ENCODE measurements at regions not wholly inside any gene's neighbourhood (a gene's known extent, or its start where the extent isn't known, plus 50 kb on each side); places are given as distances from the start of the nearest gene placed in this dataset.

DNA sequence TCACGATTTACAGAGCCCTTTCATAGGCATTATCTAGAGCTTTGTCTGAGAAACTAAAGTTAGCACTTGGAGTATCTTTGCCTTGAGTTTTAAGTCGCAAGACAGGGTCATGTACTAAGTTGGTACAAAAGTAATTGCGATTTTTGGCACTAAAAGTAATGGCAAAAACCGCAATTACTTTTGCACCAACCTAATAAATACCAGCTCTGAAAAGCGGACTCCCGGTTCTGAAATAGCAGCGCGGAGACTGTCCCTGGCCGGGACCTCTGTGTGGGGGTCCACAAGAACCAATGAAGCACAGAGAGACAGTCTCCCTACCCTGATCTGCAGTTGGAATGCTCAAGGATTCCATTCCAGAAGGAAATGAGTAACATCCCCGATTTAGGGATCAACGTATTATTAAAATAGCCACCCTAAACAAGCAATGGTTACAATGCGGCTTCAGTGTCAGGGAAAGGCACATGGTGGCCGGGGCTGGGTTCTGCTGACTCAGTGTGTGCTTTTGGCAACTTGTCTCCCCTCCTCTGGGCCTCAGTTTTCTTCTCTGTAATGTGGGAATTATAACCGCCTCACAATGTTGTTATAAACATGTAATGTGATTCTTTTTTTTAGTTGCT, 150.3 kb upstream of the MCTP2 start:
- Mint-ChIP-seq H3K27me3 (peaks cover 7% of the 10 kb centered on the region), H3K27ac (no peak overlapping the region), H3K4me1 (no peaks in the 10 kb centered on the region), H3K4me3 (no peak overlapping the region), H3K36me3 (ENCODE audit: low read depth) (no peaks in the 10 kb centered on the region), H3K9me3 (no peaks in the 10 kb centered on the region)
- no peak for ATAC-seq (replicated peaks)

DNA sequence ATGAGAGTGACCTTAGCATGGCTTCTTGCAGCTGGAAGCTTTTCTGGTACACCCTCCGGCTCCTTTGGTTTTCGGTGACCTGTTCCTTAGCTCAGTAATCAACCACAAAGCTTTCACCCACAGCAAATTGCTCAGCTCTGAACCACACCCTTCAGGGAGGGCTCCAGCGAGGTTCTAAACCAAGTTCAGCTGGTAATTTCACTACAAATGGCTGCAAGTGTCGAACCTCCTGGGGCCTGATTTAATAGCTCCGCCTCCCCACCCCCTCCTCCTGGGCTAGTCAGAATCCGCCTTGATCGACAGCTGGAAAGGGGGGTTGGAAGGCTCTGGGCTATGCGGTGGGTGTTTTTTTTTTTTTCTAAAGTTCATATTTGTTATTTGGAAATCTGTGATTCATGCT, 150.9 kb upstream of the MCTP2 start:
- peaks cover 7% of the 10 kb centered on the region for H3K27me3 Mint-ChIP-seq
- H3K36me3 Mint-ChIP-seq (ENCODE audit: low read depth): no peaks in the 10 kb centered on the region
- no peaks in the 10 kb centered on the region for H3K4me1 Mint-ChIP-seq
- ATAC-seq (replicated peaks): no peak
- no peak overlapping the region for H3K27ac Mint-ChIP-seq
- no peaks in the 10 kb centered on the region for H3K9me3 Mint-ChIP-seq
- no peak overlapping the region for H3K4me3 Mint-ChIP-seq

- ATAC-seq (replicated peaks): no peak
- Mint-ChIP-seq H3K4me3 (no peak overlapping the region), H3K27ac (no peak overlapping the region), H3K9me3 (no peaks in the 10 kb centered on the region), H3K4me1 (no peaks in the 10 kb centered on the region), H3K36me3 (ENCODE audit: low read depth) (no peaks in the 10 kb centered on the region), H3K27me3 (peaks cover 7% of the 10 kb centered on the region)
Measured at GRCh38 chr15:94079968-94080367, 151.4 kb upstream of the MCTP2 start.

DNA sequence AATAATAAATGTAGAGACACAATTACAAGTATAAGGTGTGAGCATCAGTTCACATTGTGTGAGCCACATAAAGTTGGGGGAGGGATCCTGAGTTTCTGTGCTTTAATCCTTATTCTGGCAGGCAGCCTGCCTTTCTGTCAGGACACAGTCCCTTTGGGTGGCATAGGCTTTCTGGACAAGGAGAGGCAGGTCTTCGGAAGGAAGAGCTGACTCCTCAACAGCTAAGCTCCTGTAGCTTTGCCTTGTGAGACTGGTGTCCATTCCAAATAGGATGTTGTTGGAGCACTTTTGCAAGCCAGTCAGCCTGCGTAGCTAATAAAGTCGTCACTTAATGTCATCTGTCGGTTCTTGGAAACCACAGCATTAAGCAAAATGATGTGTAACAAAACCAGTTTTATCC, 151.9 kb upstream of the MCTP2 start:
- no peak overlapping the region for H3K27ac Mint-ChIP-seq
- H3K4me3 Mint-ChIP-seq: no peak overlapping the region
- no peak for ATAC-seq (replicated peaks)
- H3K9me3 Mint-ChIP-seq: no peaks in the 10 kb centered on the region
- H3K36me3 Mint-ChIP-seq (ENCODE audit: low read depth): no peaks in the 10 kb centered on the region
- H3K27me3 Mint-ChIP-seq: peaks cover 3% of the 10 kb centered on the region
- H3K4me1 Mint-ChIP-seq: no peaks in the 10 kb centered on the region

GRCh38 chr15:94077938-94078337, 153.4 kb upstream of the MCTP2 start:
- Mint-ChIP-seq H3K27me3 (peaks cover 1% of the 10 kb centered on the region), H3K27ac (no peak overlapping the region), H3K36me3 (ENCODE audit: low read depth) (no peaks in the 10 kb centered on the region), H3K4me1 (no peaks in the 10 kb centered on the region), H3K4me3 (no peak overlapping the region), H3K9me3 (no peaks in the 10 kb centered on the region)
- no peak for ATAC-seq (replicated peaks)

- H3K9me3 Mint-ChIP-seq: no peaks in the 10 kb centered on the region
- H3K36me3 Mint-ChIP-seq (ENCODE audit: low read depth): no peaks in the 10 kb centered on the region
- no peaks in the 10 kb centered on the region for H3K4me1 Mint-ChIP-seq
- peaks cover 3% of the 10 kb centered on the region for H3K27me3 Mint-ChIP-seq
- no peak overlapping the region for H3K4me3 Mint-ChIP-seq
- no peak for ATAC-seq (replicated peaks)
- H3K27ac Mint-ChIP-seq: no peak overlapping the region
Measured at GRCh38 chr15:94075349-94075748, 156.0 kb upstream of the MCTP2 start.

GRCh38 chr15:94070356-94071295, 160.7 kb upstream of the MCTP2 start:
- H3K27ac Mint-ChIP-seq: no peak overlapping the region

DNA sequence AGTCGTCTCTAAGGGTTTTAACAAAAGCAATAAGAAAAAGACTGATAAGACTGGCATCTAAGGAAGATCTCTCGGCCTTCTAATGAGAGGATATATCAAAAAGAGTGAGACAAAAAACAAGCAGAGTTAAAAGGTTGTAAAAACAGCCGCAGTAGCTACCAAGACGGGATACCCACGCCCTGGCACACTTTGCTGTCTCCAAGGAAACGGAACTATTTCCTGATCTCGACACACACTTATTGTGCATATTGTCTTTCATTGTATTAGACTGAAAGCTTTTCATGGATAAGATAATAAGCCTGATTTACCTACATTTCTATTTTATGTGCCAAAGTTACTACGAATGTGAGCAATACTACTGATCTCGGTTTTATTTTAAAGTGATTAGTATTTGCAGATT, 161.5 kb upstream of the MCTP2 start:
- Mint-ChIP-seq H3K9me3 (no peaks in the 10 kb centered on the region), H3K27ac (no peak overlapping the region), H3K36me3 (ENCODE audit: low read depth) (no peaks in the 10 kb centered on the region), H3K27me3 (peaks cover 3% of the 10 kb centered on the region), H3K4me3 (no peak overlapping the region), H3K4me1 (no peaks in the 10 kb centered on the region)
- no peak for ATAC-seq (replicated peaks)

More at GRCh38 chr15:94070356-94071295, 160.7 kb upstream of the MCTP2 start:
- Mint-ChIP-seq H3K4me1 (no peaks in the 10 kb centered on the region), H3K9me3 (no peaks in the 10 kb centered on the region), H3K36me3 (ENCODE audit: low read depth) (no peaks in the 10 kb centered on the region), H3K27me3 (peaks cover 3% of the 10 kb centered on the region), H3K4me3 (no peak overlapping the region)
- ATAC-seq (replicated peaks): no peak

- H3K4me1 Mint-ChIP-seq: no peaks in the 10 kb centered on the region
- H3K27ac Mint-ChIP-seq: no peak overlapping the region
- no peak for ATAC-seq (replicated peaks)
- H3K36me3 Mint-ChIP-seq (ENCODE audit: low read depth): no peaks in the 10 kb centered on the region
- peaks cover 6% of the 10 kb centered on the region for H3K27me3 Mint-ChIP-seq
- H3K4me3 Mint-ChIP-seq: no peak overlapping the region
- no peaks in the 10 kb centered on the region for H3K9me3 Mint-ChIP-seq
Measured at GRCh38 chr15:94066811-94067210, 164.6 kb upstream of the MCTP2 start.

DNA sequence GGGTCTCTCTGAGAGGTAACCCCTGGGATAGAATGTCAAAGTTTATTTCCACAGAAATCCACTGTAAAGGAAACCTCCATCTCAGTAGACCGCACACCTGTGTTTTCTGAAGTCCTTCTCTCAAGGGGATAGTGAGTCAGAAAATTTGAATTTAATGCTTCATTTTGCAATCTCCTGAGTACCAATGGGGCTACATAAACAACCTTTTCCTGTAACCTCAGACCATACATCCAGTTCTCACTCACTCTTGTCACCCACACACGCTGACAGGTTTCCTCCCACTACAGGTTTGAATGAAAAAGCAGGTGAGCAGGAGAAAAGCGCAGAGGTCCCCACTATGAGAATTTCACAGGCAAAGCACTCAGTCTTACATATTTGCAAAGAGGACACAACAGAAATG, 165.3 kb upstream of the MCTP2 start:
- Mint-ChIP-seq H3K4me3 (no peak overlapping the region), H3K27me3 (peaks cover 7% of the 10 kb centered on the region), H3K27ac (no peak overlapping the region), H3K4me1 (no peaks in the 10 kb centered on the region), H3K36me3 (ENCODE audit: low read depth) (no peaks in the 10 kb centered on the region), H3K9me3 (no peaks in the 10 kb centered on the region)
- ATAC-seq (replicated peaks): peak; percentile 7

GRCh38 chr15:94064676-94065313, 166.6 kb upstream of the MCTP2 start:
- Mint-ChIP-seq H3K27me3 (peaks cover 7% of the 10 kb centered on the region), H3K9me3 (no peaks in the 10 kb centered on the region), H3K4me1 (no peaks in the 10 kb centered on the region), H3K36me3 (ENCODE audit: low read depth) (no peaks in the 10 kb centered on the region), H3K4me3 (no peak overlapping the region), H3K27ac (no peak overlapping the region)
- ATAC-seq (replicated peaks): no peak

GRCh38 chr15:94061041-94061440, 170.3 kb upstream of the MCTP2 start:
- Mint-ChIP-seq H3K27ac (no peak overlapping the region), H3K4me3 (no peak overlapping the region), H3K9me3 (no peaks in the 10 kb centered on the region), H3K27me3 (peaks cover 19% of the 10 kb centered on the region), H3K4me1 (no peaks in the 10 kb centered on the region), H3K36me3 (ENCODE audit: low read depth) (no peaks in the 10 kb centered on the region)
- ATAC-seq (replicated peaks): no peak

DNA sequence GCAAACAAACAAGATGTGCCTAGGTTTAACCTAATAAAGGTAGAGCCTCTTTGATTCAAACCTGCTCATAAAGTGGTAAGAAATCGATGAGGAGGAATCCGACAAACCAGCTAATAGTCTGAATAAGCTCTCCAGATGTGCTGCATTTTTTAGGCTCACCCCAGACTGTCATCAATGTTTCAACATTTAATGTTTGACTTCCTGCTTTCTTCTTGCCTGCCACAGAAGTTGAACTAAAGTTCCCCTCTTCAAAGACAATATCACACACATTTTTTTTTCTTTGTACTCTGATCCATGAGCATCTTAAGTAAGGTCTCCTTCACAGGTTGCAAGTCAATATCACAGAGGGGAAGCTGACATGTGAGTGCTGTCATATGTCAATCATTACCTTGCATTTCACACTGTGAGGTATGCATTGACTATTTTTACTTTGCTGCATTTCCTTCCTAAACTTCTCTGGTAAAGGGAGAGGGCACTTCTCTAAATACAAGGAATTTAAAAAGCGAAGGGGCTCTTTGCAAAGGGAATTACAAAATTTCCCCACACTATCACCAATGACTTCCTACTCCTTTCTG, 172.3 kb upstream of the MCTP2 start:
- no peaks in the 10 kb centered on the region for H3K36me3 Mint-ChIP-seq (ENCODE audit: low read depth)
- H3K4me1 Mint-ChIP-seq: no peaks in the 10 kb centered on the region
- no peak overlapping the region for H3K27ac Mint-ChIP-seq
- H3K27me3 Mint-ChIP-seq: peaks cover 19% of the 10 kb centered on the region
- H3K4me3 Mint-ChIP-seq: no peak overlapping the region
- no peaks in the 10 kb centered on the region for H3K9me3 Mint-ChIP-seq
- ATAC-seq (replicated peaks): no peak

DNA sequence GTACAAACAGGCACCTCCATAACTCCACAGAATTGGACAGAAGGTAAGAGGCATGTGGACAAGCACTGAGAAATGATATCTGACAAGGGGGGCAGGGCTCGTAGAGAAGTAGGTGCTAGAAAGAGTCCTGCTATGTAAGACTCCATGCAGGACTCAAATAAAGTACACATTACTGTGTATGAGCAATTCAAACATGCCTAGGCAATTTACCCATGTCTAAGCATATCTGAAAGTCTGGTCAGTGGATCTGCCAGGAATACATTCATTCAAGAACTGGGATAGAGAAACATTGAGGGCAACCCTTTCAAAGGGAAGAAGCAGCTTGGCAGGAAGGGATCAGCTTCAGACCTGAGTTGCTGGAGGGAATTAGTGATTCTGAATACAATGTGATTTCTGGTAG, 174.1 kb upstream of the MCTP2 start:
- Mint-ChIP-seq H3K9me3 (no peaks in the 10 kb centered on the region), H3K4me3 (no peak overlapping the region), H3K4me1 (no peaks in the 10 kb centered on the region), H3K27me3 (peaks cover 17% of the 10 kb centered on the region), H3K36me3 (ENCODE audit: low read depth) (no peaks in the 10 kb centered on the region), H3K27ac (no peak overlapping the region)
- ATAC-seq (replicated peaks): no peak
